LHCN-M2 (cell line): ENCODE measurements at regions not wholly inside any gene's neighbourhood (a gene's known extent, or its start where the extent isn't known, plus 50 kb on each side); places are given as distances from the start of the nearest gene placed in this dataset.

Experiments used
- DNase-seq: peaks from one replicate; pipeline ENCODE4 v3.0.0-alpha.2; 2012; ENCODE audit warnings: low read depth

DNA sequence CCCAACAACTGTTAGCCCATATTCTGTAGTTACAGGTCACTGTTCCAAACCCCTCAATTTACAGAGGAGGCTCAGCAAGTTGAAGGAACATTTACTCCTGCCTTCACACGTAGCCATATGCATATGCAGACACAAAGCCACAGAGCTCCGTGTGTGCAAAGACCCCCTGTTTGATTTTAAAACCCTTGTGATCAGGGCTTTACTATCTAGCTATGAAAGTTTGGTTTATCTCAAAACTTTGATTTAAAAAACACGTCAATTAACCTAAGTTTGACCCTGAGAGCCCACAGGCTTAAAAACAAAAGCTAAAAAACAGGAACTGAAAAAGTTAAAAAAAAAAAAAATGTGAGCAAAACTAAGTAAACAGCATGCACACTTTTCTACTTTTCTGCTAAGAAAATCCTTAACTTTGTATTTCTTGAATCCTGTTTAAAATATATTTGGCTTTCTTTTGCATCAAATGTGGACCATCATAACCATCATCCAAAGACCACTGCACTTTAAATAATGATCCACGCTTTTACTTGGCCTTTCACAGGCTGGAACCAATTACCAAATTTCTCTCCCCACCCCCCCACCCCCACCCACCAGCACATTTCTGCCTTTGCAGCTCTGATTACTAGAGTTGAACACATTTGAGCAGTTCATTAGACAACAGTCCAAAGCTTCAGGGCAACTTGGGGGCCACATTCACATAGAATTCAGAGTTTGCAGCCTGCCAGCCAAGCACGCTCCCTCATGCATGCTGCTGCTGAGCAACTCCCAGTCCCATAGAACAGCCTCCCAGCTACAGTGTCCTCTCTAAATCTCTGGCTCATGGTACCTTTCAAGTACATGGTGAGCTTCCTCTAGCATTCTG lies 128.8 kb upstream of the MAP3K1 start:
- DNase-seq, result no peak

DNA sequence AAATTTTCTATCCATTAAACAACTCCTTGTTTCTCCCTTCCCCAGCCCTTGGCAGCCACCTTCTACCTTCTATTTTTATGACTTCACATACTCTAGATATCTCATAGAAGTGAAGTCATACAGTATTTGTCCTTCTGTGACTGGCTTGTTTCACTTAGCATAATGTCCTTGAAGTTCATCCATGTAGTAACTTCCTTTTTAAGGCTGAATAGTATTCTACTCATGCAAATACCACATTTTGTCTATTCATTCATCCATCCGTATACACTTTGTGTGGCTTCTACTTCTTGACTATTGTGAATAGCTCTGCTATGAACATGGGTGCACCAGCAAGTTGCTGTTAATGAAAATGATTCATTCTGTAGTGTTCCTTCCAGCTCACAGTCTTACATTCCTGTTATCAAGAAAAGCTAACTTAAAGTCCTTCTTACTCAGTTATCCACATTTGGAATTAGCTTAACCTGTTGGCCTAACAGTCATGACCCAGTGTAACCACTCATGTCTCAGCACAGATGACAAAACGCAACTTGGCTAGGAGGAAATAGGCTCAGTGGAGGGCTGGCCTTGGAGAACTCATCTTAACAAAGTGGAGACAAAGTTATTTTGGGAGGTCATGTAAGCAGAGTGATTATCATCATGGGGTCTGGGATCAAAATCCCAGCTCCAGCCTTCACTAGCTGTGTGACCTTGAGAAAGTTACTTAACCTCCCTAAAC lies 129.7 kb upstream of the MAP3K1 start:
- DNase-seq, result no peak

DNA sequence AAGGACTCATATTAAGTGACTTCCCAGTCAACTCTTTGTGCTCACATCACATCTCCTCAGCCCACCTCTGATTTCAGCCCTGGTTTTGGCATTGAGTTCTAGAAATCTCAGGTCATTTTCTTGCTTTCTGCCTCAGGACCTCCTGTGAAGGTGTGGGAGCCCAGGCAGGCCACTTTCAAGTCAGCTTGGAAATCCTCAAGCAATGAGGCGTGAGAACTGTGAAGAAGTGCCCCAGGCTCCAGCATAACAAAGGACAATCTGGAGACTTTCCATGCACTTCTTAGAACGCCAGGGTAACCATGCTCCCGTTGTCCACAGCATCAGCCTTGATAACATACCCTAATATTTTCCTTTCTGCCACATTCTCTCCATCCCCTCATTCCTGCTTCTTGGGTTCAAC lies 131.2 kb upstream of the MAP3K1 start:
- no peak for DNase-seq

DNA sequence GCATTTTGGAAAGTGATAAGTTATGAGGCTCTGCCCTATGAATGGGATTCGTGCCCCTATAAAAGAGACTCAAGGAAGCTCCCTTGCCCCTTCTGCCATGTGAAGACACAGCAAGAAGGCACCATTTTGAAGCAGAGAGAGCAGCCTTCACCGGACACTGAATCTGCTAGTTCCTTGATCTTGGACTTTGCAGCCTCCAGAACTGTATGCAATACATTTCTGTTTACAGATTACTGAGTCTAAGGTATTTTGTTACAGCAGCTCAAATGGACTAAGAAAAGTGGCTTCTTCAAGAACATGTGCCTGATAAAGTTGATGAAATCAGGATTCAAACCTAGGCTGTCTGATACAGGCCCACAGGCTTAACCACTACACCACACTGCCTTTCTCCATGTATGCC lies 131.6 kb upstream of the MAP3K1 start:
- no peak for DNase-seq

DNA sequence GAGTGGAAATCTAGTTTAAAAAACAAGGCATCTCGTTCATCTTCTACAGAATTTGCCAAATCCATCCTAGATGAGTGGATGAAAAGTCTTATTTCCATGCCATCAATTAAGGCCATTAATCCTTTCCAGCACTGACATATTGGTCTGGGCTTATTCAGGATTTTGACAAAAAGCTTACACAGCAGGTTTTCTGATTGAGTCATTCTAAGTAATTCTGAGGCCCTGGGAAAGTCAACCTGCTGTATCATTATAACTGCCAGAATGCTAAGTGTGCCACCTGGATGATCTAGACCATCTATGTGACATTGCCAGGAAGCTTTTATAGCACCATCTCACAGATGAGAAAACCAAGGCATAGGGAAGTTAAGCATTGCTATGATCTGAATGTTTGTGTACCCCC lies 132.1 kb upstream of the MAP3K1 start:
- DNase-seq, result no peak

DNA sequence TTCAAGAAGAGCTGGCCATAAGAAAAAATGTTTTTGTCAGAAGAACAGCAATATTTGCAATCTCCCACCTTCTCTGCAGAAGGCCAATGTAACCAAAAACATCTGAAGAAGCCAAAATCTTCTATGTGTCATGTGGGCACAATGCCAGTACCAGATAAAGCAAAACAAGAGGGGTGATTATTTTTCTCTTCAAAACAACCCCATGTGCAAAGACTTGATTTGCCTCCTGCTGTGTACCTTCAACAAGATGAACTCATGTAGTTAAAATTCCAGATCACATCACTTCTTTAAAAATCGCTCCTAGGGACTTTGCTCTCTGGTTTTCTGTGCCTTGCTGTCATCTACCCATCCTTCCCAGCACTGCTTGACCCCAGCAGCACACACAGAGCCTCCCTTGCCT lies 134.0 kb upstream of the MAP3K1 start:
- DNase-seq, result no peak

DNA sequence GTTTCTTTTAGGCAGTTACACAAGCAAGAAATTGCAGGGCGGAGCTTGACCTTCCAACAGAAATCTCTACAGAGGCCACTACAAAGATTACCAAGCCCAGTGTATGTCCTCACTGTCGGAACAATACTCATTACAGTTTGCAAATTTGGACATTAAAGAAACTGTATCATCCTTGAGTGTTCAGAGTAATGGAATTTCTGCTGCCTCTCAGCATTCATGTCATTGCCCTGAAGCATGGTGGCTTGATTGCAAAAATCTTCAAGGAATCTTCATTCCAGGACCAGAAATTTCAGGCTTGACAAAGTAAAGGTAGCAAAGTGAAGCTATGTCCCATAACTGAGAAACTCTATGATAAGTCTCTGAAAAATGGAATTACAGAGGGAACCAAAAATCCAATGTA lies 134.6 kb upstream of the MAP3K1 start:
- DNase-seq, result no peak

DNA sequence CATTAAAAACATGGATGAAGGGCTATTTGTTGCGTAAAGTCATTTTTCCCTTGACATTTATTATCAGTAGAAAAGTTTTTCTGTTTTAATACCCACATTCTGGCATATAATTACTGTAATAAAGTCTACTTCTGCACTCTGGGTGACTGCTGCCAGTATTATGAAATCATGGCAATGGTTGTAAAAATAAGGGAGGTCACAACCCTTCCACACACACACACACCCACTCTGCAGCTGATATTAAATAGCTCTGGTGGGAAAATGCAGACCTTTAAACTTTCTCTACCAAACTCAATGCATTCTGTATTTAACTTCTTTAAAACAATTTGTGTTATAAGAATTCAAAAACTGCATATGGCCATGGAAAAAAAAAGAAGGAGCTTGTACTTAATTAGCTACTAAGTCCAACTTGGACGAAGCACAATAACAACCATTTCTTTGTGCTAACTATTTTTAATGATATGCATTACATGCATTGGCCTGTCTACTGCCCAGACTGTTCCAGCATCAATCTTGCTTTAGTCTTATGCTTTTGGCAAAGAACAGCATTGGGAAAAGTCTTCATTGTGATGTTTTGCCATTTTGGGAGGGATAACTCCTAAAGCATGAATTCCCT lies 137.6 kb upstream of the MAP3K1 start:
- no peak for DNase-seq

DNA sequence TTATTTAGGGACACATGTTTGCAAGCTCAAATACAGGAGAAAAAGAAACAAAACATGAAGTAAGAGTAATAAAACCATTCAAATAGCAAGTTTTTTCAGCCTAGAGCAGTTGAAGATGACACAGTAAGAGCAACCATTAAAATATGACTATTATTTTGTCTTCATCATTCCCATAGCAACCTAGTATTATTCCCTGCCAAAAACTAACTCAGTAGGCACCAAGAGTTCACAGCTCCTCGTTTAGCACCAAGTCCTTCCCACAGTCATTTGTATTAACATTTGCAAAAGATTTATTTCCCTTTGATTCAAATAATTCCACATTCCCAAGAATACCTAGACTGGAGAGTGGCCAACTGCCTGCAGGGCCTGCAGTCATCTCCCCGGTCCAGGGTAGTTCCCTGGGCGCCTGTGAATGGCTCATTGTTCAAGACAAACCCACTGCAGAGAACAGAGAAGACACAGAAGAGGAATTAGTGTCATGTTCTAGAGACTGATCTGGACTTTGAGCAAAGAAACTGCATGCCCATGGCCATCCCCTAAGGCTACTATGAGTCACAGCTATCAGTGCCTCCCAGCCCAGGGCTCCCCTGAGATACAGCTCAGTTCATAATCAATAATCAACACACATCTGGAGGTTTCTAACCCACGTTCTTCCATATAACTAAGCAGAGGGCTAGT lies 139.1 kb upstream of the MAP3K1 start:
- no peak for DNase-seq

DNA sequence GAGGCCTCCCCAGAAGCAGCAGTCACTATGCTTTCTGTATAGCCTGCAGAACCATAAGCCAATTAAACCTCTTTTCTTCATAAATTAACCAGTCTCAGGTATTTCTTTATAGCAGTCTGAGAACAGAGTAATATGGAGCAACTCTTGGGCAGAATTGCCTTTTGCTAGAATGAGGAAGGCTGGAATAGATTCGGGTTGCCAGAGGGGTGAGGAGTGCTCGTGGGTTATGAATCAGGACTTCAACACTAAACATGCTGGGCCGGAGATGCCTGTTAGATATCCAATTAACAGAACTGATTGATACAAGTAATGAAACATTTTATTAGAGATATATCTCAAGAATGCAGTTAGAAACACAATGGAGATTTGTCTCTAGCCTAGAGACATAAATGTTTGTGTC lies 140.9 kb upstream of the MAP3K1 start:
- DNase-seq, result no peak

DNA sequence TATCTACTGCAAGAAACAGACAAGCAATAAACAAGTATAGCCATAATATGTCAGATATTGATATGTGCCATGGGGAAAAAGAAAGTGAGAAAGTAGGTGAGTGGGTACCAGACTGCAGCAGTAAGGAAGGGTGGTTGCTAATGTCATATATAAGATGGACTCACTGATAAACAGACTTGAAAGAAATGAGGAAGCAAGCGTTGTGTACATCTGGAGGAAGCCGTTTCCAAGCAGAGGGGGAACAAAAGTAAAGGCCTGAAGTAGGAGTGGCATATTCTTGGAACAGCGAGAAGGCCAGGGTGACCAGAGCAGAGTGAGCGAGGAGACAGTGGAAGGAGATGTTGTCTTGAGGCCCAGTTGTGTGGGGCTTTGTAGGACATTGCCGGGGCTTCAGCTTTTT lies 142.2 kb upstream of the MAP3K1 start:
- no peak for DNase-seq

DNA sequence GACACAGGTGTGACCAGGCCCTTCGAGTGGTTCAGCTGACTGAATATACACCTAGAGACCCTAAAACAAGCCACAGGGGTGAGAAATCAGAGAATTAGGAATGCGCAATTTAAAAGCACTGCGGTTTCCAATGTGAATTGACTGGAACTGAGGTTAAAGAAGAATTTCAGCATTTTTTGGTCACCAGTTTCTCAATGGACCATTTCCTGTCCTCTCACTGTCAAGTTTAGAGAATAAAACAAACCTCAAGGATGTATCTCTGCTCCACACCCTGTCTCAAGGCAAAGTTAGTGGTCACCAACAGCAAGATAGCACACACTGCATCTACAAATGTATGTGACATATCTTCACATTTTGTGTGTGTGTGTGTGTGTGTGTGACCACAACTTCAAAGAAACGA lies 143.8 kb upstream of the MAP3K1 start:
- no peak for DNase-seq

DNA sequence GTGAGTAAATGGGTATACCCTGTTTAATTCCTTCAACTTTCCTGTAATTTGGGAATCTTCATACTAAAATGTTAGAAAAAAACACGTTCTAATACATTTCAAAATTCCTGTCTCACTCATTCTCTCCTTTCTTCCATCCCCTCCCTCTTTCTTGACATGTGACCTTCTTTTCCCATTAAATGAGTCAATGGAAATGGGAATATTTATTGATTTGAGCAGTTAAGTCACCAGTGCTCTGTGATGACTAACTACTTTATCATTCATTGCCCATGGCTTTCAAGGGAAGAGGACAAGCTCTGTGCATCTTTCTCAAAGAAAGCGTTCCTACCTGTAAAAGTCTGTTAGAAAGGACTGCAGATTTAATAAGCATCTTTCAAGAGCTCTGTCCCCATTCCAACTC lies 144.4 kb upstream of the MAP3K1 start:
- no peak for DNase-seq

DNA sequence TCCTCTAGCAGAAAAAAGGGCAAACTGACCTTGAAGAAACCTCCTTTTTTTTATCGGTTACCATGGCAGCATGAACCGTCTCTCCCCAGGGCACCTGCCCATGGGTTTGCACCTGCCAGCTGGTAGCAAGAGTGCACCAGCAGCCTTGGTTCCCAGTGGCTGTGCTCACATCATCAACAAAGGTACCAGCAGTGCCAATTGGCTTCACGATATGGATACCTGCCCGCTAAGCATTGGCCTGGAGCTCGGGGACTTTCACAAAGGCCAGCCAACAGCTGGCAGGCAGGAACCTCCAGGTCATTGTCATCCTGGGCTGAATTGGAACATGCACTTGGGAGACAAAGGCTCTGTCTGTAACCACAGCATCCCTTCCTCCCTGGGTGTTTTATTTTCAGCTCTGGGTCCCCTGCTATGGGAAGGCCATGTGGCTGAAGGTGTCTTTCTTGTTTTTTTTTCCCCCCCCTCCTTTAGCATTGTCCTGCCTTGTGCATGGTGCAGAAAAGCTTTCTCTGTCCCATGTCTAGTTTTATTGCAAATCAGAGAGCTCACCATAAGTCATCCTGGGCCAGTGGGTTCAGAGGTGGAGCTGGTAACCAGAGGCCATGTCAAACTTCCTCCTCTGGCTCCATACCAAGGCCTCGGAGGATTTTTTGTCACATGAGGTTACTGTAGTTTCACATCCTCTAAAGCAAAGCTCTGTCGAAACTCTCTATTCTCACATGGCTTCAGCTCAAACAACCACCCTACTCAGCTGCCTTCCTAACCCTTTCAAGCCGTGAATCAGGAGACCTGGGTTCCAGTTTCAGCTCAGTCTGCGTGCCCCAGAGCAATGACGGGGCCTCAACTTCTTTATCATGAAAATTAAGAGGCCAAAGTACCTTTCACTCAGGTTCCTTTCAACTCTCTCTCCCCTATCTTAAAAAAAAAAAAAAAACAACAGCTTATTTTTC lies 145.5 kb upstream of the MAP3K1 start:
- DNase-seq, result no peak

DNA sequence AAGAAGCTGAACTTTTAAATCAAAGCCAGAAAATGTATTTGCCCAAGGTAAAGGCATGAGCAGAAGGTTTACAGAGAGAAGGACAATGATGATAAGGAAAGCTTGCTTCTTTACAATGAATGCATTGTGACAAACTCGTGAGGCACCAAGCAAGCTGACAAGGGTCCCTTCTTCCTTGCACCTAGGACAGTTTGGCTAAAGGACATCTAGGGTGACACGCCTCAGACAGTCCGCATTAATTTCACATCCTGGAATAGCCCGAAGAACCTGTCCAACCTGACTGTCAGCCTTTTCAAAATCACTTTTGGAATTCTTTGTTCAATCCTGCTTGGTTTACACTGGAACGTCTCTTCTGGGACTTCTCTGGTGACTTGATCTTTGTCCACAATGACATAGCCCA lies 146.4 kb upstream of the MAP3K1 start:
- no peak for DNase-seq

DNA sequence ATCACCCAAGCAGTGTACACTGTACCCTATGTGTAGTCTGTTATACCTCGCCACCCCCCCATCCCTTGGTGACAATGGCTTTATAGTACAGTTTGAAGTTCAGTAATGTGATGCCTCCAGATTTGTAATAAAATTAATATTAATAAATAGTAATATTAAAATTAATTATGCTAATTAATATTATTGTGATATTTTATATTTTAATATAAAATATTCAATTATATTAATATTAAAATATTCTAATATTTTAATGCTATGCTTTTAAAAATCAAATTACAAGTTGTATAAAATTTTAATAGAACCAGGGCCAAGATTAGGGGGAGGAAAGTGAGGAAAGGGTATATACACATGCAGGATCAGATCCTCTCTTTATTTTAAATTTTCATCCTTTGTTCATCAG lies 147.7 kb upstream of the MAP3K1 start:
- no peak for DNase-seq

DNA sequence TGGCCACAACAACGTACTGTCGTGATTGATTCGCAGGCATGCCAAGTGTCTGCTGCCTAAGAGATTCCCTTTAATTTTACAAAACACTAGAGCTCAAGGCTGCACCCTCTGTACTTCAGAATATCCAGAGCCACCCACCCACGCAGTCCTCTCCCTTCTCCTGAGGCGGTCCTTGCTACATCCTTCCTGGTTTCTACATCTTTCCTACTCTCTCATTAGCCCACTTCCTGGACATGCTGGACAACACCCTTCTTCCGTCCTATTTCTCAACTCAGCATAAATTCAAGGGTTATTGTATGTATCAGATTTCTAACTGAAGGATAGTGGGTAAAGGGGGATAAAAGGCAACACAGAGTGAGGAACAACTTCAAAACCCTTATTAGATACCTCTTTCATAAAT lies 148.4 kb upstream of the MAP3K1 start:
- DNase-seq, result no peak

DNA sequence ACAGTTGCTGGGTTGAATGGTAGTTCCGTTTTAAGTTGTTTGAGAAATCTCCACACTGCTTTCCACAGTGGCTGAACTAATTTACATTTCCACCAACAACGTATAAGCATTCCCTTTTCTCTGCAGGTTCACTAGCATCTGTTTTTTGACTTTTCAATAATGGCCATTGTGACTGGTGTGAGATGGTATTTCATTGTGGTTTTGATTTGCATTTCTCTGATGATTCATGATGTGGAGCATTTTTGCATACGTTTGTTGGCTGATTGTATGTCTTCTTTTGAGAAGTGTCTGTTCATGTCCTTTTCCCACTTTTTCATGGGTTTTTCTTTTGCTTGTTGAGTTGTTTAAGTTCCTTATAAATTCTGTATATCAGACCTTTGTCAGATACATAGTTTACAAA lies 150.2 kb upstream of the MAP3K1 start:
- peak; percentile 5 for DNase-seq

DNA sequence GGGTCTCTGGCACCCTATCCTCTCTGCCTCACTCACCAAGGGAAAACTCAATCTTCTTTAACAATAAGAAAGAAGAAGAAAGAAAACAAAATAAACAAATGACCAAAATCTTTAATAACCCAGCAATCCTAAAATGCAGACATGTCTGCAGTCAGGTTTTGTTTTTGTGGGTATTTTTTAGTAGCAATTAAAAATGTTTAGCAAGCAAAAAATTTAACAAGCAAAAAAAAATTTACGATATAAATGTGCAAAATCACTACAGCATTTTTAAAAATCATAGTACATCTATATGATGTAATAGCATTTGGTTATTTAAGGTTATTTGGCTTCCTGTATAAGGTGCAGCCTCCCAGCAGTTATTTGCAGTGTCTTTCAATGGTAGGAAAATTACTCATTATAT lies 151.3 kb upstream of the MAP3K1 start:
- DNase-seq, result no peak

DNA sequence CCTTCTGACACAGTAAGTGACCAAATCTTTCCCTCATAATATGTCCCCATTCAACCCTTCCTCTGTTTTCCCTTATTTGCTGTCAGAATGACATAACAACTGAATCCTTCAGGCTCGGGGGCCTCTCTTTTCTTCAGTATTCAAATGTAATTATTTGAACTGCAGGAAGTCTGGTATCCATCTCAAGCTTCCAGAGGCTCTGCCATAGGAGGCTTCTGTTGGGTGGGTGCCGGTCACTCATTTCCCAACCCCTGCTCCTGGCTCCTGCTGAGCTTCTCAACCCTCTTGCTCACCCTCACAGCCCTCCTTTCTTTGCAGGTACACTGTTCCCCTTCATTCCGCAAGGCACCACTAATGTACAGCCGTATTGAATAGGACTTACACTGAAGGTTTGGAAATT lies 151.8 kb upstream of the MAP3K1 start:
- DNase-seq, result no peak

DNA sequence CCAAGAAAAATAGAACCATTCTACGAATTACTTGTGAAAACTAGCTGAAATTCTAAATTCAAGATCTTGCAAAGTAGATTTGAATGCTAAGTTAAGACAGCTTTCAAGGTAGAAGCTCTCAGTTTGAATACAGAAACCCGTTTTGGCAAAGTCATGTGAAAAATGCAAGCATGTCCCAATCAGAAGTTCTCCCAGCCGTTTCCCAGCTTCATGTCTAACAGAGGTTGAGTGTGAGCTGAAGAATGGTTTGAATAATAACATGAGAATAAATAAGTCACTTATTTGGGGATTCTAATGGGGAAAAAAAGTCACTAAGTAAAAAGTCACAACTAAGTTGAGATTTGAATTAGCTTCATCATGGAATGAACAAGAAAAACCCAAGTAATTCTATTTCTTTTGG lies 152.5 kb upstream of the MAP3K1 start:
- no peak for DNase-seq
